Ectodermal cell (in vitro differentiated cells): ENCODE measurements at regions not wholly inside any gene's neighbourhood (a gene's known extent, or its start where the extent isn't known, plus 50 kb on each side); places are given as distances from the start of the nearest gene placed in this dataset.

Source experiments
- H3K27ac ChIP-seq: 2 replicates; pipeline ENCODE4 v1.7.0; 2013; ENCODE audit warnings: mild to moderate bottlenecking, low read depth, low read length; ENCODE audit not compliant: insufficient read depth, poor library complexity, severe bottlenecking
- H3K27me3 ChIP-seq: 2 replicates; pipeline ENCODE4 v1.7.0; 2013; ENCODE audit warnings: mild to moderate bottlenecking, low read length; ENCODE audit not compliant: insufficient read depth, control insufficient read depth, poor library complexity, severe bottlenecking
- H3K36me3 ChIP-seq: one replicate; pipeline ENCODE4 v1.7.0; 2013; ENCODE audit warnings: low read length; ENCODE audit not compliant: control insufficient read depth, insufficient read depth
- H3K4me1 ChIP-seq: one replicate; pipeline ENCODE4 v1.7.0; 2013; ENCODE audit warnings: low read length; ENCODE audit not compliant: control insufficient read depth, insufficient read depth
- H3K4me3 ChIP-seq: 2 replicates; pipeline ENCODE4 v1.7.0; 2013; ENCODE audit warnings: low read depth, low read length, control low read depth; ENCODE audit not compliant: insufficient read depth
- H3K9me3 ChIP-seq: 2 replicates; pipeline ENCODE4 v1.7.0; 2013; ENCODE audit warnings: mild to moderate bottlenecking, low read length, moderate library complexity; ENCODE audit not compliant: control insufficient read depth
- WGBS, 2 experiments: methylation state at CpG; one replicate each; pipeline ENCODE4 v1.1.7; 2013; ENCODE audit warnings: missing lambda C conversion rate in 2 of 2; 5-methylcytosine and 5-hydroxymethylcytosine counted together

GRCh38 chr15:48010316-48010715 lies 110.5 kb upstream of the SLC24A5 start:
- Histone ChIP-seq H3K9me3 (no peaks in the 10 kb centered on the region), H3K4me1 (no peaks in the 10 kb centered on the region), H3K4me3 (no peak overlapping the region), H3K27ac (no peak overlapping the region), H3K27me3 (no peaks in the 10 kb centered on the region), H3K36me3 (no peaks in the 10 kb centered on the region)
- 94 to 98% methylated on average over 4 of the region's 4 CpGs for WGBS, 2 experiments

GRCh38 chr15:48012191-48012590 lies 108.6 kb upstream of the SLC24A5 start:
- 94 to 96% methylated on average over 3 of the region's 3 CpGs for WGBS, 2 experiments
- no peaks in the 10 kb centered on the region for H3K4me1 ChIP-seq
- no peaks in the 10 kb centered on the region for H3K36me3 ChIP-seq
- H3K4me3 ChIP-seq, result no peak overlapping the region
- no peak overlapping the region for H3K27ac ChIP-seq
- H3K27me3 ChIP-seq, result no peaks in the 10 kb centered on the region
- H3K9me3 ChIP-seq, result no peaks in the 10 kb centered on the region

GRCh38 chr15:48016865-48017264 lies 103.9 kb upstream of the SLC24A5 start:
- no peaks in the 10 kb centered on the region for H3K36me3 ChIP-seq
- H3K4me3 ChIP-seq, result no peak overlapping the region
- H3K9me3 ChIP-seq, result no peaks in the 10 kb centered on the region
- no peaks in the 10 kb centered on the region for H3K4me1 ChIP-seq
- 100% methylated on average over 3 of the region's 3 CpGs for WGBS, 2 experiments
- H3K27me3 ChIP-seq, result no peaks in the 10 kb centered on the region
- no peak overlapping the region for H3K27ac ChIP-seq

GRCh38 chr15:48017747-48018146 lies 103.0 kb upstream of the SLC24A5 start:
- Histone ChIP-seq H3K36me3 (no peaks in the 10 kb centered on the region), H3K4me1 (no peaks in the 10 kb centered on the region), H3K27ac (no peak overlapping the region), H3K4me3 (no peak overlapping the region), H3K27me3 (no peaks in the 10 kb centered on the region), H3K9me3 (no peaks in the 10 kb centered on the region)
- 85 to 88% methylated on average over 3 of the region's 3 CpGs for WGBS, 2 experiments

GRCh38 chr15:48020166-48020565 lies 100.6 kb upstream of the SLC24A5 start:
- H3K36me3 ChIP-seq, result no peaks in the 10 kb centered on the region
- H3K4me3 ChIP-seq, result no peak overlapping the region
- no peaks in the 10 kb centered on the region for H3K4me1 ChIP-seq
- WGBS, 2 experiments, result 89 to 93% methylated on average over 6 of the region's 6 CpGs
- H3K27me3 ChIP-seq, result no peaks in the 10 kb centered on the region
- H3K27ac ChIP-seq, result no peak overlapping the region
- H3K9me3 ChIP-seq, result no peaks in the 10 kb centered on the region

GRCh38 chr15:48021336-48022086 lies 99.3 kb upstream of the SLC24A5 start:
- H3K36me3 ChIP-seq, result no peaks in the 10 kb centered on the region
- no peaks in the 10 kb centered on the region for H3K9me3 ChIP-seq
- no peaks in the 10 kb centered on the region for H3K27me3 ChIP-seq
- WGBS, 2 experiments, result 90 to 96% methylated on average over 6 of the region's 6 CpGs
- H3K27ac ChIP-seq, result no peak overlapping the region
- H3K4me3 ChIP-seq, result no peak overlapping the region
- H3K4me1 ChIP-seq, result no peaks in the 10 kb centered on the region

GRCh38 chr15:48025118-48025517 lies 95.7 kb upstream of the SLC24A5 start:
- Histone ChIP-seq H3K27ac (no peak overlapping the region), H3K9me3 (no peaks in the 10 kb centered on the region), H3K36me3 (no peaks in the 10 kb centered on the region), H3K27me3 (no peaks in the 10 kb centered on the region), H3K4me3 (no peak overlapping the region), H3K4me1 (no peaks in the 10 kb centered on the region)
- 83% methylated on average over 1 of the region's 1 CpG; no CpG with 5 or more reads in 1 of the 2 experiments for WGBS, 2 experiments

GRCh38 chr15:48028712-48029111 lies 92.1 kb upstream of the SLC24A5 start:
- Histone ChIP-seq H3K27ac (no peak overlapping the region), H3K9me3 (no peaks in the 10 kb centered on the region), H3K4me3 (no peak overlapping the region), H3K4me1 (no peaks in the 10 kb centered on the region), H3K27me3 (no peaks in the 10 kb centered on the region), H3K36me3 (no peaks in the 10 kb centered on the region)
- WGBS, 2 experiments, result 94 to 95% methylated on average over 2 of the region's 2 CpGs

GRCh38 chr15:48029642-48030041 lies 91.1 kb upstream of the SLC24A5 start:
- H3K36me3 ChIP-seq, result no peaks in the 10 kb centered on the region
- H3K4me1 ChIP-seq, result no peaks in the 10 kb centered on the region
- H3K27ac ChIP-seq, result no peak overlapping the region
- 100% methylated on average over 2 of the region's 2 CpGs for WGBS, 2 experiments
- no peak overlapping the region for H3K4me3 ChIP-seq
- no peaks in the 10 kb centered on the region for H3K9me3 ChIP-seq
- no peaks in the 10 kb centered on the region for H3K27me3 ChIP-seq

- Histone ChIP-seq H3K4me3 (no peak overlapping the region), H3K4me1 (no peaks in the 10 kb centered on the region), H3K27ac (no peak overlapping the region), H3K27me3 (no peaks in the 10 kb centered on the region), H3K36me3 (no peaks in the 10 kb centered on the region), H3K9me3 (no peaks in the 10 kb centered on the region)
- 81 to 100% methylated on average over 1 of the region's 1 CpG for WGBS, 2 experiments
These were observed 89.3 kb upstream of the SLC24A5 start for GRCh38 chr15:48031466-48031865.
